Natural killer cell (primary cell): ENCODE measurements at regions not wholly inside any gene's neighbourhood (a gene's known extent, or its start where the extent isn't known, plus 50 kb on each side); places are given as distances from the start of the nearest gene placed in this dataset.

Source experiments
- ATAC-seq, 3 donors: fragments of 150-1000 bp in 2 of 3; fragments of 200-7000 bp in 1 of 3; cut with Tn5 transposase; 1 replicate in 1 of 3; 2 replicates in 2 of 3; pipeline ENCODE4 v1.10.0; 2021; ENCODE audit warnings: mild to moderate bottlenecking in 2 of 3, moderate library complexity in 2 of 3
- DNase-seq, 2 donors: peaks; one replicate each; pipeline versions ENCODE4 v3.0.0 to v3.0.0-alpha.2; 2013 to 2021; ENCODE audit warnings: mixed read lengths in 1 of 2
- H3K27ac ChIP-seq: one replicate; pipeline ENCODE4 v1.5.1; 2013; ENCODE audit warnings: mild to moderate bottlenecking, low read length
- H3K27me3 ChIP-seq: one replicate; pipeline ENCODE4 v1.6.1; 2013; ENCODE audit warnings: low read length; ENCODE audit not compliant: control insufficient read depth, insufficient read depth
- H3K36me3 ChIP-seq: one replicate; pipeline ENCODE4 v1.6.1; 2013; ENCODE audit warnings: low read length; ENCODE audit not compliant: control insufficient read depth, insufficient read depth
- H3K4me1 ChIP-seq: one replicate; pipeline ENCODE4 v1.6.1; 2013; ENCODE audit warnings: low read length; ENCODE audit not compliant: control insufficient read depth, insufficient read depth
- H3K4me3 ChIP-seq: one replicate; pipeline ENCODE4 v1.5.1; 2013; ENCODE audit warnings: low read length
- H3K9me3 ChIP-seq: one replicate; pipeline ENCODE4 v1.6.1; 2013; ENCODE audit warnings: low read length; ENCODE audit not compliant: control insufficient read depth, insufficient read depth
- H3K27ac Mint-ChIP-seq, 2 donors: one replicate each; pipeline ENCODE4 v1.8.0; 2022; ENCODE audit warnings: mild to moderate bottlenecking in 2 of 2, mixed read lengths in 2 of 2, moderate library complexity in 1 of 2
- H3K27me3 Mint-ChIP-seq, 2 donors: one replicate each; pipeline ENCODE4 v1.8.0; 2022; ENCODE audit warnings: low read depth in 2 of 2, mixed read lengths in 2 of 2
- H3K36me3 Mint-ChIP-seq: one replicate; pipeline ENCODE4 v1.8.0; 2022; ENCODE audit warnings: mixed read lengths
- H3K4me1 Mint-ChIP-seq, 2 donors: one replicate each; pipeline ENCODE4 v1.8.0; 2022; ENCODE audit warnings: mixed read lengths in 2 of 2
- H3K4me3 Mint-ChIP-seq: one replicate; pipeline ENCODE4 v1.8.0; 2022; ENCODE audit warnings: mild to moderate bottlenecking, moderate library complexity, mixed read lengths
- H3K9me3 Mint-ChIP-seq, 2 donors: one replicate each; pipeline ENCODE4 v1.8.0; 2022; ENCODE audit warnings: mixed read lengths in 2 of 2
- CTCF ChIP-seq: fragments of 200-600 bp; IDR thresholded peaks from one replicate; pipeline ENCODE4 v1.8.0; 2022; ENCODE audit warnings: antibody characterized with exemption
- WGBS: methylation state at CpG from one replicate; pipeline ENCODE4 v1.1.7; 2013; ENCODE audit warnings: missing lambda C conversion rate; ENCODE audit not compliant: insufficient coverage; 5-methylcytosine and 5-hydroxymethylcytosine counted together
- intact Hi-C: fragments of 100-400 bp; cut with micrococcal nuclease; formaldehyde crosslinking; loops from one replicate; pipeline ENCODE4 v1.14.2; 2022

- Histone ChIP-seq H3K4me3 (no peak overlapping the region), H3K27me3 (peaks cover 4% of the 10 kb centered on the region), H3K4me1 (no peaks in the 10 kb centered on the region), H3K9me3 (no peaks in the 10 kb centered on the region), H3K27ac (no peak overlapping the region), H3K36me3 (no peaks in the 10 kb centered on the region)
- Mint-ChIP-seq H3K9me3 (no peaks in the 10 kb centered on the region), H3K36me3 (no peaks in the 10 kb centered on the region), H3K4me1 (no peaks in the 10 kb centered on the region), H3K27ac (no peak overlapping the region), H3K4me3 (no peak overlapping the region), H3K27me3 (peaks cover 7 to 39% of the 10 kb centered on the region in 2 donors)
- intact Hi-C loops, result no loop called here
- DNase-seq, result no peak
- no peak for ATAC-seq
- whole genome bisulfite sequencing, result 59% methylated on average over 5 of the region's 6 CpGs
- no peak for TF ChIP-seq CTCF
Measured at GRCh38 chr9:99288830-99289229, 66.7 kb downstream of the SEC61B start.

GRCh38 chr9:99294850-99295461 lies 72.9 kb downstream of the SEC61B start:
- H3K27me3 Mint-ChIP-seq, result peaks cover 4 to 22% of the 10 kb centered on the region in 2 donors
- ATAC-seq, result no peak
- H3K4me3 ChIP-seq, result no peak overlapping the region
- DNase-seq, result no peak
- no peaks in the 10 kb centered on the region for H3K36me3 Mint-ChIP-seq
- H3K27ac Mint-ChIP-seq, result no peak overlapping the region
- H3K4me3 Mint-ChIP-seq, result no peak overlapping the region
- H3K4me1 Mint-ChIP-seq, result no peaks in the 10 kb centered on the region
- no peak overlapping the region for H3K27ac ChIP-seq
- 73% methylated on average over 6 of the region's 8 CpGs for WGBS
- intact Hi-C loops, result no loop called here
- H3K27me3 ChIP-seq, result no peaks in the 10 kb centered on the region
- no peaks in the 10 kb centered on the region for H3K9me3 ChIP-seq
- no peak for TF ChIP-seq CTCF
- no peaks in the 10 kb centered on the region for H3K9me3 Mint-ChIP-seq
- H3K36me3 ChIP-seq, result no peaks in the 10 kb centered on the region
- H3K4me1 ChIP-seq, result peaks cover 4% of the 10 kb centered on the region

GRCh38 chr9:99296291-99296951 lies 74.3 kb downstream of the SEC61B start:
- Histone ChIP-seq H3K27me3 (no peaks in the 10 kb centered on the region), H3K4me1 (peaks cover 4% of the 10 kb centered on the region), H3K4me3 (peak overlapping the region; percentile 18), H3K36me3 (no peaks in the 10 kb centered on the region), H3K9me3 (no peaks in the 10 kb centered on the region), H3K27ac (no peak overlapping the region)
- intact Hi-C loops, result no loop called here
- Mint-ChIP-seq H3K4me3 (peak overlapping the region; percentile 52), H3K36me3 (no peaks in the 10 kb centered on the region), H3K9me3 (no peaks in the 10 kb centered on the region), H3K4me1 (no peaks in the 10 kb centered on the region), H3K27me3 (peaks cover 9 to 12% of the 10 kb centered on the region in 2 donors), H3K27ac (no peak overlapping the region)
- TF ChIP-seq CTCF, result no peak
- DNase-seq (peak in 1 of 2 donors; percentile 48), ATAC-seq (peak in 2 of 3 donors; percentile 76 to 90)
- WGBS, result 61% methylated on average over 38 of the region's 38 CpGs
